GM19238 (cell line): ENCODE measurements at regions not wholly inside any gene's neighbourhood (a gene's known extent, or its start where the extent isn't known, plus 50 kb on each side); places are given as distances from the start of the nearest gene placed in this dataset.

Source experiments
- DNase-seq: peaks from one replicate; pipeline ENCODE4 v3.0.0; 2011; ENCODE audit warnings: low spot score; ENCODE audit not compliant: insufficient read length

GRCh38 chr7:67990003-67990402, 993.4 kb downstream of the TYW1 start:
- no peak for DNase-seq

DNA sequence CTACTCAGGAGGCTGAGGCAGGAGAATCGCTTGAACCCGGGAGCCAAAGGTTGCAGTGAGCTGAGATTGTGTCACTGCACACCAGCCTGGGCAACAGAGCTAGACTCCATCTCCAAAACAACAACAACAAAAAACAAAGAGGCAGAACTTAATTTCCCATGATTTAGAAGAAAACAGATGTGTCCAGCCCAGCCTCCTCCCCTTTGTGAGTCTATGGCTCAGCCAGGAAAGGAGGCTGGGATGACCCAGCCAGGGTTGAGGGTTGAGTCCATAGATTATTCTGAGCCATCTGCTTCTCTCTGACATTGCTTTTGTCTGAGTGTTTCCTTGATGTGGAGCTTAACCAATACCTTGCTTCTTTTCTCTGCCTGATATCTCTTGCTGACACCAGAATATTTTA, 994.1 kb downstream of the TYW1 start:
- DNase-seq = no peak

GRCh38 chr7:67992287-67992686, 995.7 kb downstream of the TYW1 start:
- no peak for DNase-seq

DNA sequence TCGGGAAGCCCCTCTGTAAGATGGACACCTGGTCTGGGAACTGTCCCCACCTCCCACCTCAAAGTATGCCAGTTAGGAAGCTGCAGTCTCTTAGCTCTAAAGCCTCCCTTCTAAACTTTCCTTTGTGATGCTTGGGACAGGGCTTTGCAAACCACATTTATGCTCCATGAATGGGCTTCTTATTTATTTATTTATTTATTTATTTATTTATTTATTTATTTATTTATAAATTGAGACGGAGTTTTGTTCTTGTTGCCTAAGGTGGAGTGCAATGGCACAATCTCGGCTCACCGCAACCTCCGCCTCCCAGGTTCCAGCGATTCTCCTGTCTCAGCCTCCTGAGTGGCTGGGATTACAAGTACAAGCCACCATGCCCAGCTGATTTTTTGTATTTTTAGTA, 1009.4 kb downstream of the TYW1 start:
- no peak for DNase-seq

DNA sequence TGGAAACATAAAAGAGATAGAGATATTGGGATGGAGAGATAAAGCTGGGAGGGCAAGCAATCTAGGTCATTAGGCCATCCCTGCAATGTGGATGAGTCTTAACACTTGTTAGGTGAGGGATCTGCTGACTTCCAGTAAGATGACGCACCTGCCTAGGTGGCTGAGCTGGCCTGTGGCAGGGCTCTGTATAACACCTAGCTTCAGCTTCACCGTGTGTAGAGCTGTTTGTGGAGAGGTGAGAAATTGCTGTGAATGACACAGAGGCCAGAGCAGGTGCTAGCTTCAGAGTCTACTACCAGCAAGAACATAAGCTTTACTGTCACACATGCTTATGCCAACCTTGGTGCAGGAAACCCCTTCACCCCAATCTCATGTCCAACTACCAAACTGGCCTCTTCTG, 1010.0 kb downstream of the TYW1 start:
- no peak for DNase-seq

DNA sequence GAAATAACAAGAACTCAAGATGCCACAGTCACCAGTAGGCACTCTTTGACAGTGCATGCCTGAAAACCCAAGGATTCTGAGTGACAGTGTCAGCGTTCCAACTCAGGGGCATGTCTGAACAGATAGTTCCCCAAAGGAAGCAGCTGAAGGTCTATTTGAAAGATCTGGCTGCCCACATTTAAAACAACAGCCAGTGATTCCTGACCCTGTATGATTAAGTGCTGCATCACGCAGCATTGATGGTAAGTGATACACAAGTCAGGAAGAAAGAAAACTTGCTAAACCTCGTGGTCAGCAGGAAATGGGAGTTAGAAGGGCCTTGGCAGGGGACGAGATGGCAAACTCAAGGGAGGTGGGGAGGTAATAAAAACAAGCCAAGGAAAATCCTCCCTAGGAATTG, 1013.1 kb downstream of the TYW1 start:
- no peak for DNase-seq

GRCh38 chr7:68014031-68014736, 1017.6 kb downstream of the TYW1 start:
- DNase-seq = no peak

- no peak for DNase-seq
Measured at GRCh38 chr7:68015122-68015977, 1018.7 kb downstream of the TYW1 start.

DNA sequence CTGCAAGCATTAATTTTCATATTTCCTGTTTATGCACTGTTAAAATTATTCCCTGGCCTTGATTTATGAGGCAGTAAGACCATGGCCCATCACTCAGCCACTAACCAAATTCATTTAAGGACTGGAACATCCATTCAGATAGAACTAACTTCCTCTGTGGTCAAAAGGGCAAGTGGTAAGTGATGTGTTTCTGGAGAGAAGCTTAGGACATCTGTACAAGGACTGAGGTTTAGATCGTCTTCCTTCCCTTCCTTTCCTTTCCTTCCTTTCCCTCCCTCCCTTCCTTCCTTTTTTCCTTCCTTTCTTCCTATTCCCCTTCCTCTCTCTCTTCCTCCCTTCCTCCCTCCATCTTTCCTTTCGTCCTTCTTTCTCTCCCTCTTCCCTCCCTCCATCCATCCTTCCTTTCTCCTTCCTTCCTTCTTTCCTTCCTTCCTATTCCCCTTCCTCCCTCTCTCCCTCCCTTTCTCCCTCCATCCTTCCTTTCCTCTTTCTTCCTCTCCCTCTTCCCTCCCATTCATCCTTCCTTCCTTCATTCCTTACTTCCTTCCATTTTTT, 1019.4 kb downstream of the TYW1 start:
- DNase-seq = no peak

DNA sequence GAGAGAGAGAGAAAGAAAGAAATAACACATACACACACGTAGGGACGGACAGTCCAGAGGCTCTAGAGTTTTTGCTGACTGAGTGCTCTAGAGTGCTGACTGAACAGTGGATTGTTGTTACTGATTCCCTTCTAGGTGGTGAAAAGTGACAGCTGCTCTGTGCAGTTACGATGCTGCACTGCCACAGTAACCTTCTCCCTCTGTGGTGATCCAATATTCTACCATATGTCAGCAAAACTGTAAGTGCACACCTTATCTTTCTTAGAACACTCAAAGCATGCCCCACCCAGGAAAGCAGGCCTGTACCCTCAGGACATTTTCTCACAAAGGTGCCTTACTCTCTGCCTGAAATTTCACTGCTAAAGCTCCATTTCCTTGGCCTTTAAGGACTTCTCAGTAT, 1023.5 kb downstream of the TYW1 start:
- DNase-seq = no peak

GRCh38 chr7:68025369-68025768, 1028.7 kb downstream of the TYW1 start:
- no peak for DNase-seq

DNA sequence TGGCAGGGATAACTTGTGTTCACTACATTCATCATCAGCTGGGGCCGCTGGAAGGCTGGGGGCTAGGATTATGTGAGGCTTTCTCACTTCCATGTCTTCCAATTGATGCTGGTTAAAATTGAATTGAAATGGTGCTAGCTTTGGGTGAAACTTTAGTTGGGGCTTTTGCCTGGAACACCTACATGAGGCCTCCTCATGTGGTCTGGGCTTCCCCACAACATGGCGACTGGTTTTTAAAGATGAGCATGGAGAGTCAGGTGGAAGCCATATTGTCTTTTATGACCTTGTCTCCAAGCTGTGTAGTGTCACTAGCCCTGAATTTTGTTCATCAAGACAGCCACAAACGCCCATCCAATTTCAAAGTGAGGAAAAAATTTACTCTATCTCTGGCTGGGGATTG, 1033.9 kb downstream of the TYW1 start:
- DNase-seq = no peak

GRCh38 chr7:68031180-68031943, 1034.7 kb downstream of the TYW1 start:
- DNase-seq = no peak

DNA sequence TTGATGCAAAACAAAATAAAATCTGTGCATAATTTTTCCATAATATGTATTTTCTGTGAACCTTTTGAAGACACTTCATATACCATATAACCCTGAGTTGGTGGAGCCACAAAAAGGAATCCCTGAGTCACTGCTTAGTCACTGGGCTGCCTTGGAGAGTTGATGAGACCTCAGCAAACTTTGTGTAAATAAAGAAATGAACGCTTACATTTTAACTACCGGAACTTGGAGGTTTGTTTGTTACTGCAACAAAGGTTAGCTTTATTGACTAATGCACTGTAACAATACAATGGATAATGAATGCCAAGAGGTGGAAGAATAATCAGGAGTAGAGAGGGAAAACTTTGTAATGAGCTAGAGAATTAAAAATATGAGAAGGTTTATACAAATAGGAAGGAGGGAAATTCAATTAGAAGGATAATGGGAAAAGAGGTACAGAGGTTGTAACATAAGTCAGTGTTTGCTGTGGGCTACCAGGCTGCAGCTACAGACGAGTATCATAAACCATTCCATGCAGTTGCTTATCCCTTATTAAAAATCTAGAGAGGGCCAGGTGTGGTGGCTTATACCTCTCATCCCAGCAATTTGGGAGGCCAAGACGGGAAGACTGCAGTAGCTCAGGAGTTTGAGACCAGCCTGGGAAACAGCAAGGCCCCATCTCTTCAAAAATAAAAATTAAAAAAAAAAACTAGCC, 1042.1 kb downstream of the TYW1 start:
- DNase-seq = no peak

- DNase-seq = no peak
Measured at GRCh38 chr7:68041554-68041953, 1044.9 kb downstream of the TYW1 start.

DNA sequence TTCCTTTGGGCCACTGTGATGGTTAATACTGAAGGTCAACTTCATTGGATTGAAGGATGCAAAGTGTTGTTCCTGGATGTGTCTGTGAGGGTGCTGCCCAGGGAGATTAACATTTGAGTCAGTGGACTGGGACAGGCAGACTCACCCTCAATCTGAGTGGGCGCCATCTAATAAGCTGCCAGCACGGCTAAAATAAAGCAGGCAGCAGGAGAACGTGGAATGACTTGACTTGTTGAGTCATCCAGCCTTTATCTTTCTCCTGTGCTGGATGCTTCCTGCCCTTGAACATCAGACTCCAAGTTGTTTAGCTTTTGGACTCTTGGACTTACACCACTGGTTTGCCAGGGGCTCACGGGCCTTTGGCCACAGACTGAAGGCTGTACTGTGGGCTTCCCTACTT, 1046.9 kb downstream of the TYW1 start:
- DNase-seq = no peak

DNA sequence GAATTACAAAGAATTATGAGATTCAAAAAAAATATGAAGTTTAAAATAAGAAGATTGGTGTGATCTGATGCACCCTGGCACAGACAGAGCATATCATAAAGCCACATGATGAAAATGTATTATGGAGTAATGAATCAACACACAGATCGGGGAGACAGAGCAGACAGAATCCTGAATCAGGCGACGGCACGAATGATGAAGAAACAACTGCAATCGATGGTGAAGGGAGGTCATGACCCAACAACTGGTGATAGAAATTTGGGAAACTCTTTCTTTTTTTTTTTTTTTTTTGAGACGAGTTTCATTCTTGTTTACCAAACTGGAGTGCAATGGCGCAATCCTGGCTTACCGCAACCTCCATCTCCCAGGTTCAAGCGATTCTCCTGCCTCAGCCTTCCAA, 1054.0 kb downstream of the TYW1 start:
- no peak for DNase-seq

- no peak for DNase-seq
Measured at GRCh38 chr7:68058014-68058413, 1061.4 kb downstream of the TYW1 start.

DNA sequence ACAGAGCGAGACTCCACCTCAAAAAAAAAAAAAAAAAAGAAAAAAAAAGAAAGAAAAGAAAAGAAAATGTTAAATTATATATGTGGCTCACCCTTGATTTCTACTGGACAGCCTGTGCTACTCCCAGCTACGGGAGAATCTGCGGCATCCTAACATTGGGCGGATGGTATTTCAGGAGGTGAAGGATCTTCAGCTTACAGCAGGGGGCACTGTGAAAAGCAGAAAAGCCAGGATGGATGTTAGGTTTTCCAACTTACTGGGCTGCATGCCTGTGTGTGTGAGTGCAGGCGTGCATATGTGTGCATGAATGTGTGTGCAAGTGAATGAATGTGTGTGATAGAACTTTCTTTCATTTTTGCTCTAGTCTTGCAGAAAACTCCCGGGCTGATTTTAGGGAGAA, 1066.5 kb downstream of the TYW1 start:
- no peak for DNase-seq

GRCh38 chr7:68065581-68065980, 1068.9 kb downstream of the TYW1 start:
- no peak for DNase-seq

DNA sequence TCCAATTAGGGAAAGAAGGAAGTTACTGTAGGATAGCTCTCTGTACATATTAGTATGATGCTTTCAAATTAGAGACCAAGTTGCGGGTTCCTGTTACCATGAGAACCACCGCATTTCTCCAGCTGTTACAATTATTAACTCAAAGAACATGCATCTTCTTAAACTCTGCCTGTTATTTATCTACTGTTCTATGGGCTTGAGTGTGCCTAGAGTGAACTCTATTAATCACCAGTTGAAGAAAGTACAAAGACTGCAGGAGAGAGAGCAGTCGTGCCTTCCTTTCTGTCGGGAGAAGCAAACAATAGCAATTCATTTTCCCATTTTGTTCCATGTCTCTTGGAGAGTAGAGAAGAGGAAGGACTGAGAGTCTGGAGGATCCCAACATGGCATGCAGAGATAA, 1071.2 kb downstream of the TYW1 start:
- DNase-seq = no peak
